HepG2 (cell line): ENCODE measurements at regions not wholly inside any gene's neighbourhood (a gene's known extent, or its start where the extent isn't known, plus 50 kb on each side); places are given as distances from the start of the nearest gene placed in this dataset.

Experiments used
- BCL6 ChIP-seq: IDR thresholded peaks from 2 replicates; pipeline ENCODE4 v1.6.1; 2016; ENCODE audit warnings: missing genetic modification reagents, missing compliant biosample characterization
- CBX1 ChIP-seq: IDR thresholded peaks from one replicate; pipeline ENCODE4 v1.6.1; 2016; ENCODE audit warnings: antibody characterized with exemption, low read depth
- KLF15 ChIP-seq: sonication (generic); formaldehyde crosslinking; IDR thresholded peaks from 2 replicates; pipeline ENCODE4 v1.8.1; 2023; ENCODE audit warnings: borderline replicate concordance, mild to moderate bottlenecking, inconsistent platforms, missing genetic modification reagents, mixed read lengths
- MAFK ChIP-seq, 2 experiments: IDR thresholded peaks in 1 of 2; conservative IDR thresholded peaks in 1 of 2; 2 replicates each; pipeline ENCODE4 v1.6.1; 2011; ENCODE audit warnings: improper control_type of control experiment in 2 of 2, low read length in 2 of 2
- MXD4 ChIP-seq: IDR thresholded peaks from 2 replicates; pipeline ENCODE4 v1.6.1; 2016; ENCODE audit warnings: mild to moderate bottlenecking, missing biosample characterization, missing genetic modification reagents
- NFE2 ChIP-seq: sonication (generic); formaldehyde crosslinking; IDR thresholded peaks from 2 replicates; pipeline ENCODE4 v1.4.0; 2020; ENCODE audit warnings: missing genetic modification reagents
- NFYB ChIP-seq: sonication (generic); formaldehyde crosslinking; IDR thresholded peaks from 2 replicates; pipeline ENCODE4 v1.4.0; 2020; ENCODE audit warnings: missing genetic modification reagents
- NR2F2 ChIP-seq: IDR thresholded peaks from 2 replicates; pipeline ENCODE4 v1.6.1; 2012; ENCODE audit warnings: low read depth, inconsistent platforms, borderline replicate concordance
- NRL ChIP-seq: sonication (generic); formaldehyde crosslinking; IDR thresholded peaks from 2 replicates; pipeline ENCODE4 v1.5.0; 2020; ENCODE audit warnings: missing genetic modification reagents, mild to moderate bottlenecking, moderate library complexity, borderline replicate concordance
- TFDP2 ChIP-seq: sonication (generic); formaldehyde crosslinking; IDR thresholded peaks from 2 replicates; pipeline ENCODE4 v1.4.0; 2020; ENCODE audit warnings: missing genetic modification reagents
- TMF1 ChIP-seq: sonication (generic); formaldehyde crosslinking; IDR thresholded peaks from 2 replicates; pipeline ENCODE4 v1.8.1; 2022; ENCODE audit warnings: low read depth, missing genetic modification reagents
- ZBTB38 ChIP-seq: sonication (generic); formaldehyde crosslinking; IDR thresholded peaks from 2 replicates; pipeline ENCODE4 v1.5.1; 2020; ENCODE audit warnings: mild to moderate bottlenecking, missing genetic modification reagents
- ZBTB39 ChIP-seq: sonication (generic); formaldehyde crosslinking; IDR thresholded peaks from 2 replicates; pipeline ENCODE4 v1.5.0; 2020; ENCODE audit warnings: missing genetic modification reagents
- ZBTB7A ChIP-seq: sonication (generic); formaldehyde crosslinking; IDR thresholded peaks from 2 replicates; pipeline ENCODE4 v1.8.0; 2022; ENCODE audit warnings: mild to moderate bottlenecking, missing genetic modification reagents
- ZNF350 ChIP-seq: sonication (generic); formaldehyde crosslinking; IDR thresholded peaks from 2 replicates; pipeline ENCODE4 v1.4.0; 2020; ENCODE audit warnings: mild to moderate bottlenecking, low read depth, missing genetic modification reagents, borderline replicate concordance
- TF ChIP-seq, protein P1 (sequence below): sonication (generic); formaldehyde crosslinking; IDR thresholded peaks from 2 replicates; pipeline ENCODE4 v1.5.0; 2020; ENCODE audit warnings: mild to moderate bottlenecking, missing genetic modification reagents
- TF ChIP-seq, protein P2 (sequence below), 2 experiments: sonication (generic) in 1 of 2; formaldehyde crosslinking in 1 of 2; IDR thresholded peaks; 2 replicates each; pipeline versions ENCODE4 v1.4.0 to v1.6.1; 2018 to 2020; ENCODE audit warnings: missing genetic modification reagents in 2 of 2, borderline replicate concordance in 1 of 2, low read depth in 1 of 2, mild to moderate bottlenecking in 1 of 2, missing biosample characterization in 1 of 2

- no peak for TF ChIP-seq CBX1
- TF ChIP-seq ZBTB7A (CRISPR knock-in tag), result no peak
- no peak for TF ChIP-seq ZBTB39 (CRISPR knock-in tag)
- peak; percentile 93 for TF ChIP-seq NR2F2
- no peak for TF ChIP-seq ZBTB38 (CRISPR knock-in tag)
- no peak for TF ChIP-seq NFE2 (CRISPR knock-in tag)
- TF ChIP-seq, protein P1, sequence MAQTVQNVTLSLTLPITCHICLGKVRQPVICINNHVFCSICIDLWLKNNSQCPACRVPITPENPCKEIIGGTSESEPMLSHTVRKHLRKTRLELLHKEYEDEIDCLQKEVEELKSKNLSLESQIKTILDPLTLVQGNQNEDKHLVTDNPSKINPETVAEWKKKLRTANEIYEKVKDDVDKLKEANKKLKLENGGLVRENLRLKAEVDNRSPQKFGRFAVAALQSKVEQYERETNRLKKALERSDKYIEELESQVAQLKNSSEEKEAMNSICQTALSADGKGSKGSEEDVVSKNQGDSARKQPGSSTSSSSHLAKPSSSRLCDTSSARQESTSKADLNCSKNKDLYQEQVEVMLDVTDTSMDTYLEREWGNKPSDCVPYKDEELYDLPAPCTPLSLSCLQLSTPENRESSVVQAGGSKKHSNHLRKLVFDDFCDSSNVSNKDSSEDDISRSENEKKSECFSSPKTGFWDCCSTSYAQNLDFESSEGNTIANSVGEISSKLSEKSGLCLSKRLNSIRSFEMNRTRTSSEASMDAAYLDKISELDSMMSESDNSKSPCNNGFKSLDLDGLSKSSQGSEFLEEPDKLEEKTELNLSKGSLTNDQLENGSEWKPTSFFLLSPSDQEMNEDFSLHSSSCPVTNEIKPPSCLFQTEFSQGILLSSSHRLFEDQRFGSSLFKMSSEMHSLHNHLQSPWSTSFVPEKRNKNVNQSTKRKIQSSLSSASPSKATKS (CRISPR knock-in tag), result no peak
- TF ChIP-seq BCL6 (CRISPR knock-in tag), result peak; percentile 93
- TF ChIP-seq NFYB (CRISPR knock-in tag), result peak; percentile 25; the same call in 1 of the 2 replicates
- TF ChIP-seq, protein P2, sequence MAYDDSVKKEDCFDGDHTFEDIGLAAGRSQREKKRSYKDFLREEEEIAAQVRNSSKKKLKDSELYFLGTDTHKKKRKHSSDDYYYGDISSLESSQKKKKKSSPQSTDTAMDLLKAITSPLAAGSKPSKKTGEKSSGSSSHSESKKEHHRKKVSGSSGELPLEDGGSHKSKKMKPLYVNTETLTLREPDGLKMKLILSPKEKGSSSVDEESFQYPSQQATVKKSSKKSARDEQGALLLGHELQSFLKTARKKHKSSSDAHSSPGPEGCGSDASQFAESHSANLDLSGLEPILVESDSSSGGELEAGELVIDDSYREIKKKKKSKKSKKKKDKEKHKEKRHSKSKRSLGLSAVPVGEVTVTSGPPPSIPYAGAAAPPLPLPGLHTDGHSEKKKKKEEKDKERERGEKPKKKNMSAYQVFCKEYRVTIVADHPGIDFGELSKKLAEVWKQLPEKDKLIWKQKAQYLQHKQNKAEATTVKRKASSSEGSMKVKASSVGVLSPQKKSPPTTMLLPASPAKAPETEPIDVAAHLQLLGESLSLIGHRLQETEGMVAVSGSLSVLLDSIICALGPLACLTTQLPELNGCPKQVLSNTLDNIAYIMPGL (CRISPR knock-in tag; IDR thresholded peaks at IDR 0.05; ENCODE audit: borderline replicate concordance in 1 of 2, low read depth in 1 of 2), result no peak; a peak in 2 of 4 replicates
- no peak for TF ChIP-seq TFDP2
- TF ChIP-seq NRL, result no peak
- no peak for TF ChIP-seq MAFK (conservative IDR thresholded peaks at IDR 0.05 in 1 of 2, IDR thresholded peaks at IDR 0.05 in 1 of 2; ENCODE audit: low read length in 2 of 2)
- TF ChIP-seq MXD4 (CRISPR knock-in tag), result peak; percentile 25; the same call in 1 of the 2 replicates
- TF ChIP-seq KLF15 (CRISPR knock-in tag), result no peak
- TF ChIP-seq ZNF350 (CRISPR knock-in tag), result no peak
- TF ChIP-seq TMF1 (CRISPR knock-in tag), result no peak
Measured at GRCh38 chr15:53454843-53455721, 304.4 kb downstream of the WDR72 start (continued).
